ENCODE measurements at regions not wholly inside any gene's neighbourhood (a gene's known extent, or its start where the extent isn't known, plus 50 kb on each side); places are given as distances from the start of the nearest gene placed in this dataset.

- DNase-seq = peak; percentile 14
Measured at GRCh38 chr18:57202881-57203280, 56.0 kb downstream of the BOD1L2 start.

DNA sequence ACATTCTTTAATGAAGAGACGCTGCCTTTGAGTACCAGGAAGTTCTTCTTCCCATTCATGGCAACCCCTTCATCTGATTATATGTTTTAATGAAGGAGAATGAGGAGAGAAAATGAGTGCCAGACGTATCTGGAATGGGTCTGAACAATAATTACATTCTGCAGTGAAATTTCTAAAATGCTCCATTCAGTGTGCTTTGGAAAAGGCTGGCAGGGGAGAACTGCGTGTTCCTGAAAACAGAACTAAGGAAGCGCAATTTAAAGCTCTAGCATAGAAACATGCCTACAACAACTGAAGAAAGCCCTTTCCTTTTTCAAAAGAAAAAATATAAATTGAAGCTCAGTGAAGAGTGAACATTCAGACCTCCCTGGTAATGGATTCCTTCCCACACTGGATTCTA, 58.8 kb downstream of the BOD1L2 start:
- no peak for DNase-seq

DNA sequence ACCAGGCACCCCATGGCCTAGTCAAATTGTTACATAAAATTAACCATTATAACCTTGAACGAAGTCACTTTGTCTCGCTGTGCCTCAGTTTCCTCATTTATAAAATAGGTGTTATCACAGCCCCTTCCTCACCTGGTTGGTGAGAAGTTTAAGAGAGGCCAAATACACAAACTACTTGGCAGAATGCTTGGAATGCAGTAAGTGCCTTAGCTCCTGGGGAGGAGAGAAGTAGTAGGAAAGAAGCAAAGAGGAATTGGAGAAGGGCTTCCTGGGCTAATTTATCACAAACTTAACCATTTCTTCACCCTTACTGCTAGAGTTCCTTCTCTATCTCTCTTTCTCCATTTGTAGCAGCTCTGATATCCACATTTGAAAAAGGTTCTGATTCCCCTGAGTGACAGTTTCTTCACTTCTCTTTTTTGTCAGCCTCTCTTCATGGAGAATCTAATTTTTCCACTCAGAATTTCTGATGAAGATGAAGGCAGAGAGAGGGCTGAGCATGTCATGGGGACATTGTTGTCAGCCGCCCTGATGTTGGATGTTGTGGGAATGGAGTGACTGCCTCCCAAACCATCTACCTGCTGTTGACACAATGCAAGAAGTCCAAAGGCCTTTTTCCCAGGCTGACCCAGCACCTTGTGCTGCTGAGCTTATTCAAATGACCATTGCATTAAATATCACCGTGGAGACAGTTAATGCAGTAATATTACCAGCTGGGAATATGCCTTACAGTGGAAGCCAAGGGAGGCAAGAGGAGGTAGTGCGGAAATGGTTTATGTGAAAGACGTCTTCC, 60.4 kb downstream of the BOD1L2 start:
- no peak for DNase-seq

DNA sequence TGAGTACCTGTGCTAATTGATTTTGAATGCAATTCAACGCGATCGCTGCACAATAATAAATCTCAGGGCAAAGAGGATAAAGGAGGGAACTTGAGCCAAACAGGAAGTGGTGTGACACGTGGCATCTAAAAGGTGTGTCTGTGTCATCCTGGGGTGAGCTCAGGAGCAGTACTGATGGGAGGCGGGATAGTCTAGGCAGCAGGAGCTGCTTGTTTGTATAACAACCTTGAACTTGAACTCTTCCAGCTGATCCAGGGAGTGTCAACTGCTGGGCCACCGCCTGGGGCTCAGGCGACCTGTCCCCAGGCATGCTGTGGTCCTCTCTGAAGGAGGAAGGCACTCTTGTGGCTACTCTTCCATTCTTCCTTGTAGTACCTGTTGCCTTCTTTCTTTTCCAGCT, 61.2 kb downstream of the BOD1L2 start:
- peak; percentile 50 for DNase-seq

DNA sequence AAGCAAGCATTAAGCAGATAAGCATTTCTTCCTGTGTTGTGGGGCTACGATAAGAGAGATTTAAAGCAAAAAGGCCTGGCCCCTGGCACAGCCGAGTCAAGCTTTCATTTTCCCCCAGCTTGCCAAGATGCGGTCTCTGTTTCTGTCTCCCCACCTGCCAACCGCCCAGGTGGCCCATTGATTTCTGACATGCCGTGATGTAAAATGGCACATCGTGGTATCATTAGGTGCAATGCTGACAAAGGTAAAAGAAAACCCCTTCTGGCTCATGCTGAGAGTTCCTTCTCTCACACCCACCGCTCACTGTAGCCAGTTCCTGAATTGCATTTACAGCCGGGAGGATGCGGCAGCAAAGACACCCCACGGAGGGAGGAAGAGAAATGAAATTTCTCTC, 62.8 kb downstream of the BOD1L2 start:
- peak; percentile 64 for DNase-seq

DNA sequence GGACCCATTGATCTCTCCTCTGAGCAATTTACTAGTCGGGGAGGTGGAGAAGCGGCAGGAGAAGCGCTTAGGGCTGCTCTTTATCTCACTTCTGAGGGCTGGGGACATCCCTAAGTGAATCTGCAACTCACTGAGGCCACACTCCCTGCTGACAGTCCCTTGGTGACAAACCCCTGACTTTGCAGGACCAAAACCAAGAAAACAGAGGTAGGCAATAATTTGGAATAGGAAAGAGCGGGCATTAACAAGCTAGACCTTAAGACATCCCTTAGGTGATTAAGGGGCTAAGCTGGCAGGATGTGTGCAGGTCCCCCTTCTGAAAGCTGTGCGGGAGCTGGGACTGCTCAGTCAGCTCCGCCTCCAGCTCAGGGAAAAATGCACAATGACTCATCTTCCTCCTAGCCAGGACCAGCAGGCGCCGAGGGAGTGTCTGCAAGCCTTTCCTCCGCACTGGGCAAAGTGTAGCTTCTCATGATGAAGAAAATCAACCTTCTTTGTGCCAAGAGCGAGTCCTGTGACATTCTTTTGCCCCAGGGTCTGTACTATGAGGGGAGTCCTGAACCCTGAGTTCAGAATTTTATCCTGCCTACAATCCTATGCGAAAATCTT, 63.3 kb downstream of the BOD1L2 start:
- DNase-seq = peak; percentile 21

DNA sequence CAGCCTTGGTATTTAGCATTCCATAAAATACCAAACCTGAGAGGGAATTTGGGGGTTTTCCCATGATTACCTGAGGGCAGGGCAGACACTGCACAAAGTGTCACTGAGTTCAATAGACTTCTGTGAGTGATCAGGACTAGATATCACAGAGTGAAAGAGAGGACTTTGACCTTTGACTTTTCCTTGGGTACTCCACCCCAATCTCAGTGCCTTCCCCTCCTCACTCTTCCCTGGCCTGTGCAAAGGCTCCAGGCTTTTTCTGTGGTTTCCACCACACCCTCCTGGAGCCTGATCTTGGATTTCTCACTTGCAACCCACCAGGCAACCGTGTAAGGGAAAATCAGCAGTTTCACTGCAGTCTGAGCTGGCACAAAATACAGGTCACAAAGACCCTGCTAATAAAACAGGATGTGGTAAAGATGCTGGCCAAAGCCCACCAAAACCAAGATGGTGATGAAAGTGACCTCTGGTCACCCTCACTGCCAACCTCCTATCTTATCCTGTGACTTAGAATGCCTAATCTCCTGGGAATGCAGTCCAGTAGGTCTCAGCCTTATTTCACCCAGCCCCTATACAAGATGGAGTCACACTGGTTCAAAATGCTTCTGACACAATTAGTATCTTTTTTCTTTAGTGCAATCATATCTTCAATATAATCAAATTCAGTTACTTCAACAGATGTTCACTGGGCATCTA, 64.0 kb downstream of the BOD1L2 start:
- DNase-seq = no peak

DNA sequence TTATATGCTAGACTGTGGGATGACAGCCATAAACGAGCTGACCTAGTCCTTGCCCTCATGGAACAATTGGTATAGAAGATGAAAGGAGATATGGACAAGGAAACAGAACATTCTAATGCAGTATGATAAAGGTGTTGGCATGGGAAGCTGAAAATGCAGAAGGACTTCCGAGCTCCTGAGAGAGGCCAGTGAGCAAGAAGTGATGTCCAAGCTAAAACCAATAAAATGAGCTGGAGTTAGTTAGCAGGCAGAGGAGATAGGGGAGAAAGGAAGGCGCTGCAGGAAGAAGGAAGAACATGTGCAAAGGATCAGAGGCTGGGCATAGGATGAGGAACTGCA, 64.5 kb downstream of the BOD1L2 start:
- DNase-seq = no peak

GRCh38 chr18:57211776-57212175, 64.9 kb downstream of the BOD1L2 start:
- no peak for DNase-seq

DNA sequence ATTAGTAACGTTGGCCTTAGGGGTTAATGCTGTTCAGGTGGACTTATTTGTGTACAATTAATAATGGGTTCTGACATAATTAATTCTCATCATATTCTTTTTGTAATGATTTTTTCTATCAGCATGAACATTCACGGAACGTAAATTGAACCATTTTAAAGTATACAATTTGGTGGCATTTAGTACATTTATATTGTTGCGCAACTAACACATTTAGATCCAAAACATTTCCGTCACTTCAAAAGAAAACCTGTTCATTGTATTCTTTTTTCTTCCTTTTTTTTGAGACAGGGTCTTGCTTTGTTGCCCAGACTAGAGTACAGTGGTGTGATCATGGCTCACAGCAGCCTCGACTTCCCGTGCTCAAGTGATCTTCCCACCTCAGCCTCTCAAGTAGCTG, 65.8 kb downstream of the BOD1L2 start:
- DNase-seq = no peak

- DNase-seq = no peak
Measured at GRCh38 chr18:57214976-57215375, 68.1 kb downstream of the BOD1L2 start.

DNA sequence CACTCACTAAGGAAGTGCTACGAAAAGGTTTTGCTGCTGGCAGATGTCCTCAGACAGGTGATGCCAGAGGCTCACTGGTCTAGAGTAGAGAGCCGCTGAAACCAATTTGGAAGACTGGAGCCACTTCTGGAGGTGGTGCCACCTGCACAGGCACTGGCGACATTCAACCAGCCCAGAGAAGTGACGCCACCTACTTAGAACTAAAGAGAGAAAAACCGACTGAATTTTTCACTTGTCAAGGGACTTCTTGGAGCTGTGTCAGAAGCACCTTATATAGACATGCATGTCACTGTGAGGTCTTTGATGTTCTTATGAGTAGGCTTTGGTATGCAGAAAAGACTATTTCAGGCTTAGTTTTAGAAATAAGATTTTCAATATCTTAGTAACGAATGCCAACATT, 71.4 kb downstream of the BOD1L2 start:
- no peak for DNase-seq

DNA sequence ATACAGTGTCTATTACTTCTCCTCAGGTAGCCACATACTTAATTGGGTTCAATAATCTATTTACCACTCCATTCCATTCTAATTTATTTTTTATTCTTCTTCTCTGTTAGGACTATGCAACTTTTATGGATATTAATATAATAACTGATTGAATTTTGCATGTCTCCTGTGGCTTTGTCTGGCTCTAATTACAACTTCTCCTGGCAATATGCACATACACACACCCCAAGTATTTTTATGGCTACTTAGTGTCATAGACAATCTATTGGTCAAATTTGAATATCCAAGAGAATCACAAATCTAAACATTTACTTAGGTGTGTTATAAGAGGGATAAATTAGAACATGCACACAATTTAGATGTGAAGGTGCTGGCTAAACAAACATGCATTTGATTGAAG, 73.1 kb downstream of the BOD1L2 start:
- DNase-seq = no peak

GRCh38 chr18:57220480-57220879, 73.6 kb downstream of the BOD1L2 start:
- DNase-seq = no peak

- no peak for DNase-seq
Measured at GRCh38 chr18:57220930-57221483, 74.1 kb downstream of the BOD1L2 start.

DNA sequence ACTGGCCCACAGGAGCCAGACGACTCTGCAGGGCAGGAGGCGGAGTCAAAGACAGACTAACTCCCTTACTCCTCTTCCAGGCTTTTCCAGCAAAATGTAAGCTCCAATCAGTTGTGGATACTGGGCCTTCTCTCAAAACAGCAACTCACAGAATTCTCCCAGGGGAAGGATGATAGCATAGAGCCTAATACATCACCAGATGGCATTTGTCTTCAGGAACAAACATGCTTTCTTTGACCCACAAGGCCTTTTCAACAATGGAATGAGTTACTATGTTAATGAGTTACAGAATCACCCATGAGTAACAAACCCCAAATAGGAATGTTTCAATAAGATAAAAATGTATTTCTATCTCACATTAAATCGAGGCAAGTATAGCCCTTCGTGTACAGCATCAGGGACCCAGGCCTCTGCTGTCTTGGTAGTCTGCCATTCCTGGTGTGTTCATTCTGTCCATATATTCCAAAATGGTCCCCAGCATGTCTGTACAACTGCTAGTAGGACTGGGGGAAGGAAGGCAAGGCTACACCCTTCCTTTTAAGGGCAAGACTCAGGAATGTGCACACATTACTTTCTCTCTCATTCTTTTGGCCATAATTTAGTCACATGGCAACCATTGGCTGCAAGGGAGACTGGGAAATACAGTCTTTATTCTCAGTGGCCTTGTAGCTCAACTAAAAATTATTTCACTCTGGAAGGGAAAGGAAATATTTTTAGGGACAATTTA, 76.4 kb downstream of the BOD1L2 start:
- no peak for DNase-seq

- no peak for DNase-seq
Measured at GRCh38 chr18:57230861-57231585, 84.1 kb downstream of the BOD1L2 start.

- no peak for DNase-seq
Measured at GRCh38 chr18:57231864-57232263, 85.0 kb downstream of the BOD1L2 start.

DNA sequence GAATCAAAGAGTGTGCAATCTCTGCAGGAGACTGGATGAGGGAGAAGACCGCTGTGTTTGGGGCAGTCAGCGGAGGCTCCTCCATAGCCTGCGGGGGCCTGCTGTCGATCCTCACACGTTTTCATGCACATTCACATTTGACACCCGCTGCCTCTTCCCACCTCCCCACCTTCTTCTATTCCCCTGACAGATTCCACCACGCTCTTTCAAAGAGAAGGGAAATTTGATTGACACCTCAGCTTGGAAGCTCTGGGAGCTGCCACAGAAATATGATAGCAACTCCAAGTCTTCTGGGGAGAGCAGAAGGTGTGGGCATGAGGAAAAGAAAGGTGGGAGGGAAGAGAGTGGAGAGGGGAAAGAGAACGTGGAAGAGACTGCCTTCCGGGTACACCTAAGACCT, 87.5 kb downstream of the BOD1L2 start:
- DNase-seq = no peak

GRCh38 chr18:57241869-57242268, 95.0 kb downstream of the BOD1L2 start:
- no peak for DNase-seq

DNA sequence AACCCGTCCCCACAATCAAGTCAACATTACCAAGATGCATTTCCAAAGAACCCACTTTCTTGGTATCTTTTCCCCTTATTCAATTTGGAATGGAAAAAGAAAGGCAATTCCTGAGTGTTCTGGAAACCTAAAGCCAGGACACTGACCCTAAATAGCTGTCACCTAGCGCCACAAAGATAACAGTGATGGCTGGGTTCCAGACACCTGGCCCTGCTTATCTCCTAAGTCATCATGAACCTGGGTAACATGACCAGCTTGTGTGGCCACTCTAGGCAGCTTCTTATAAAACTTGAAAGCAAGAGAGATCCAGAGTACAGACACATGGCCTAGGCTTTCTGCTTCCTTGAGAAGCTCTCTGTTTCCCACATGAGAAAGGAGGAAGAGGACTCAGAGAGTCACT, 95.4 kb downstream of the BOD1L2 start:
- DNase-seq = no peak

- no peak for DNase-seq
Measured at GRCh38 chr18:57243624-57244179, 96.8 kb downstream of the BOD1L2 start.
